CD14-positive monocyte (primary cell): ENCODE measurements at regions not wholly inside any gene's neighbourhood (a gene's known extent, or its start where the extent isn't known, plus 50 kb on each side); places are given as distances from the start of the nearest gene placed in this dataset.

ENCODE experiments used
- DNase-seq, 3 donors: peaks; one replicate each; pipeline ENCODE4 v3.0.0-alpha.2; 2011 to 2022
- H2AFZ ChIP-seq: 2 replicates; pipeline ENCODE4 v1.6.0; 2012; ENCODE audit warnings: mild to moderate bottlenecking, low read depth, low read length, inconsistent platforms; ENCODE audit not compliant: insufficient read depth, poor library complexity, severe bottlenecking
- H3K27ac ChIP-seq, 2 donors: 1 replicate in 1 of 2; 2 replicates in 1 of 2; pipeline ENCODE4 v1.5.1; 2012 to 2013; ENCODE audit warnings: low read length in 2 of 2, control low read depth in 1 of 2, inconsistent platforms in 1 of 2, low read depth in 1 of 2, mild to moderate bottlenecking in 1 of 2
- H3K27me3 ChIP-seq, 2 donors: one replicate each; pipeline versions ENCODE4 v1.6.0 to v1.6.1; 2011 to 2013; ENCODE audit warnings: low read length in 2 of 2; ENCODE audit not compliant: control insufficient read depth in 2 of 2, insufficient read depth in 2 of 2
- H3K36me3 ChIP-seq, 2 donors: replicated peaks in 1 of 2; 1 replicate in 1 of 2; 2 replicates in 1 of 2; pipeline versions ENCODE4 v1.5.1 to v1.6.1; 2012 to 2013; ENCODE audit warnings: low read length in 2 of 2, control low read depth in 1 of 2, inconsistent platforms in 1 of 2, mild to moderate bottlenecking in 1 of 2; ENCODE audit not compliant: insufficient read depth in 2 of 2, control insufficient read depth in 1 of 2
- H3K4me1 ChIP-seq, 2 donors: 1 replicate in 1 of 2; 2 replicates in 1 of 2; pipeline versions ENCODE4 v1.5.1 to v1.6.1; 2012 to 2013; ENCODE audit warnings: low read length in 2 of 2, control low read depth in 1 of 2, inconsistent platforms in 1 of 2, mild to moderate bottlenecking in 1 of 2, moderate library complexity in 1 of 2; ENCODE audit not compliant: insufficient read depth in 2 of 2, control insufficient read depth in 1 of 2
- H3K4me2 ChIP-seq: replicated peaks from 2 replicates; pipeline ENCODE3; 2012; ENCODE audit warnings: low read length, moderate library complexity, mild to moderate bottlenecking; ENCODE audit not compliant: poor library complexity, severe bottlenecking; ENCODE audit errors: extremely low read depth
- H3K4me3 ChIP-seq, 3 experiments: fragments of 200-600 bp in 1 of 3; sonication (generic) in 1 of 3; replicated peaks in 1 of 3; 1 replicate in 2 of 3; 2 replicates in 1 of 3; pipeline ENCODE4 v1.5.1; 2011 to 2013; ENCODE audit warnings: low read length in 3 of 3, mild to moderate bottlenecking in 3 of 3, control low read depth in 2 of 3, low read depth in 2 of 3, inconsistent platforms in 1 of 3, moderate library complexity in 1 of 3
- H3K79me2 ChIP-seq: 2 replicates; pipeline ENCODE4 v1.6.0; 2012; ENCODE audit warnings: mild to moderate bottlenecking, control low read depth, inconsistent platforms, low read length, moderate library complexity; ENCODE audit not compliant: insufficient read depth
- H3K9ac ChIP-seq: 2 replicates; pipeline ENCODE4 v1.6.0; 2017; ENCODE audit warnings: low read length, mild to moderate bottlenecking; ENCODE audit not compliant: insufficient read depth, poor library complexity, severe bottlenecking
- H3K9me3 ChIP-seq, 2 donors: replicated peaks in 1 of 2; 1 replicate in 1 of 2; 2 replicates in 1 of 2; pipeline versions ENCODE4 v1.5.1 to v1.6.1; 2012 to 2013; ENCODE audit warnings: low read length in 2 of 2, control low read depth in 1 of 2; ENCODE audit not compliant: control insufficient read depth in 1 of 2, insufficient read depth in 1 of 2
- H4K20me1 ChIP-seq: 2 replicates; pipeline ENCODE4 v1.6.0; 2012; ENCODE audit warnings: mild to moderate bottlenecking, low read length, control low read depth, moderate library complexity; ENCODE audit not compliant: insufficient read depth
- H3K27ac Mint-ChIP-seq, 7 donors: one replicate each; pipeline ENCODE4 v1.8.0; 2020; ENCODE audit warnings: mild to moderate bottlenecking in 7 of 7, mixed read lengths in 7 of 7, moderate library complexity in 6 of 7, inconsistent platforms in 2 of 7
- H3K27me3 Mint-ChIP-seq, 3 donors: one replicate each; pipeline ENCODE4 v1.8.0; 2021 to 2022; ENCODE audit warnings: low read depth in 3 of 3, mild to moderate bottlenecking in 3 of 3, mixed read lengths in 3 of 3, moderate library complexity in 3 of 3, inconsistent platforms in 1 of 3
- H3K36me3 Mint-ChIP-seq, 2 donors: one replicate each; pipeline ENCODE4 v1.8.0; 2020; ENCODE audit warnings: mixed read lengths in 2 of 2, inconsistent platforms in 1 of 2, mild to moderate bottlenecking in 1 of 2
- H3K4me1 Mint-ChIP-seq: one replicate; pipeline ENCODE4 v1.8.0; 2020; ENCODE audit warnings: mild to moderate bottlenecking, mixed read lengths
- H3K4me3 Mint-ChIP-seq, 2 donors: one replicate each; pipeline ENCODE4 v1.8.0; 2020; ENCODE audit warnings: mild to moderate bottlenecking in 2 of 2, mixed read lengths in 2 of 2, moderate library complexity in 1 of 2
- H3K9me3 Mint-ChIP-seq, 7 donors: one replicate each; pipeline ENCODE4 v1.8.0; 2020 to 2022; ENCODE audit warnings: mixed read lengths in 7 of 7, mild to moderate bottlenecking in 6 of 7, moderate library complexity in 6 of 7, inconsistent platforms in 2 of 7
- WGBS: methylation state at CpG from one replicate; pipeline ENCODE4 v1.1.5; 2013; ENCODE audit warnings: missing lambda C conversion rate; ENCODE audit not compliant: insufficient coverage; 5-methylcytosine and 5-hydroxymethylcytosine counted together
- intact Hi-C, 2 donors: fragments of 100-400 bp; cut with micrococcal nuclease; formaldehyde crosslinking; loops; one replicate each; pipeline versions ENCODE4 v1.15.0 to v1.15.1; 2023
- TF ChIP-seq, protein P1 (sequence below): fragments of 200-600 bp; IDR thresholded peaks from one replicate; pipeline ENCODE4 v1.8.0; 2022; ENCODE audit warnings: antibody characterized with exemption, mild to moderate bottlenecking

DNA sequence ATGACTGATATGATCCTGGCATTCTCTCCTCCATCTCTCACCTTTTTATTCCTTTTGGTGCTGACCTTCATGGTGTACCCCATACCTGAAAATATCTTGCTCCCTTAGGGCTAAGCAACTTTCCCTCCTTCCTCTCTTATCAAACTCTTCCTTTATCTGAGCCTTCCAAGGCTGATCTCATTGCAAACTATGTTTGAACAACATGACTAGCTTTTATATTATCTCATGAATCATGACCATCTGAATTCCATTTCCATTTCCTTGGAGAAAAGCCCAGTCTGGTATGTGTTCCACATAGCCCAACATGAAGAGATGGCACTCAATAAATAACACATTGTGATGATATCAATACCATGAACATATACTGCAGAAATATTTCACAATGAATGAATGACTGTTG lies 111.6 kb downstream of the TSPAN8 start:
- no peak for DNase-seq
- TF ChIP-seq, protein P1, sequence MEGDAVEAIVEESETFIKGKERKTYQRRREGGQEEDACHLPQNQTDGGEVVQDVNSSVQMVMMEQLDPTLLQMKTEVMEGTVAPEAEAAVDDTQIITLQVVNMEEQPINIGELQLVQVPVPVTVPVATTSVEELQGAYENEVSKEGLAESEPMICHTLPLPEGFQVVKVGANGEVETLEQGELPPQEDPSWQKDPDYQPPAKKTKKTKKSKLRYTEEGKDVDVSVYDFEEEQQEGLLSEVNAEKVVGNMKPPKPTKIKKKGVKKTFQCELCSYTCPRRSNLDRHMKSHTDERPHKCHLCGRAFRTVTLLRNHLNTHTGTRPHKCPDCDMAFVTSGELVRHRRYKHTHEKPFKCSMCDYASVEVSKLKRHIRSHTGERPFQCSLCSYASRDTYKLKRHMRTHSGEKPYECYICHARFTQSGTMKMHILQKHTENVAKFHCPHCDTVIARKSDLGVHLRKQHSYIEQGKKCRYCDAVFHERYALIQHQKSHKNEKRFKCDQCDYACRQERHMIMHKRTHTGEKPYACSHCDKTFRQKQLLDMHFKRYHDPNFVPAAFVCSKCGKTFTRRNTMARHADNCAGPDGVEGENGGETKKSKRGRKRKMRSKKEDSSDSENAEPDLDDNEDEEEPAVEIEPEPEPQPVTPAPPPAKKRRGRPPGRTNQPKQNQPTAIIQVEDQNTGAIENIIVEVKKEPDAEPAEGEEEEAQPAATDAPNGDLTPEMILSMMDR = no peak
- Histone ChIP-seq H3K79me2 (no peaks in the 10 kb centered on the region), H3K4me3 (no peak overlapping the region), H3K36me3 (no peaks in the 10 kb centered on the region), H3K27me3 (no peaks in the 10 kb centered on the region), H3K4me1 (no peaks in the 10 kb centered on the region), H3K27ac (no peak overlapping the region), H3K4me2 (no peak overlapping the region), H2AFZ (no peak overlapping the region), H4K20me1 (no peaks in the 10 kb centered on the region), H3K9me3 (peaks cover 4% of the 10 kb centered on the region in 2 donors), H3K9ac (no peak overlapping the region)
- no peaks in the 10 kb centered on the region for H3K36me3 Mint-ChIP-seq
- peaks cover 0 to 11% (median 3%) of the 10 kb centered on the region in 7 donors for H3K9me3 Mint-ChIP-seq
- H3K4me1 Mint-ChIP-seq = no peaks in the 10 kb centered on the region
- no peak overlapping the region for H3K4me3 Mint-ChIP-seq
- H3K27me3 Mint-ChIP-seq = peaks cover 0 to 4% (median 0%) of the 10 kb centered on the region in 3 donors
- no peak overlapping the region for H3K27ac Mint-ChIP-seq
- intact Hi-C loops = no loop called here

DNA sequence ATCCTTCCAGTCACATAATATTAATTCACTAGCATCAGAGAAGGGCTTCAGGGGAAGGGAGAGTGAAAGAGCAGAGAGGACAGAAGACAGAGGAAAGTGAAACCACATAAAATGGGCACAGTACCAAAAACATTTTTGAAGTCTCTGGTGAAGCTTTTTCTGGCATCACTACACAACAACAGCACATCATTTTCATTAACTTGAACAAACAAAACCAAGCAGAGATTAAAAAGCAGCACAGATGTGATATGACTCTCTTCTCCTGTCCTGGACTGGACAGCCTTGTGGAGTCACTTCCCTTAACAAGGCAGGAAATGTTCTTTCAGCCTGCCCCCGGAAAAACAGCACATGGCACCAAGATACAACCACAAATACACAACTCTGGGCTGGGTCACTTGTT lies 112.0 kb downstream of the TSPAN8 start:
- WGBS = 13% methylated on average over 1 of the region's 1 CpG
- no peak for DNase-seq
- peaks cover 0 to 10% (median 3%) of the 10 kb centered on the region in 7 donors for H3K9me3 Mint-ChIP-seq
- H3K4me1 Mint-ChIP-seq = no peaks in the 10 kb centered on the region
- no peak overlapping the region for H3K4me3 Mint-ChIP-seq
- H3K27ac Mint-ChIP-seq = no peak overlapping the region
- no peak overlapping the region for H3K4me3 ChIP-seq
- H2AFZ ChIP-seq = no peak overlapping the region
- no peaks in the 10 kb centered on the region for H3K36me3 Mint-ChIP-seq
- no peak overlapping the region for H3K4me2 ChIP-seq
- H3K36me3 ChIP-seq = no peaks in the 10 kb centered on the region
- H3K4me1 ChIP-seq = no peaks in the 10 kb centered on the region
- intact Hi-C loops = no loop called here
- H3K9me3 ChIP-seq = peaks cover 4% of the 10 kb centered on the region in 2 donors
- no peak overlapping the region for H3K27ac ChIP-seq
- TF ChIP-seq, protein P1 = no peak
- H3K27me3 Mint-ChIP-seq = peaks cover 0 to 4% (median 0%) of the 10 kb centered on the region in 3 donors
- no peaks in the 10 kb centered on the region for H4K20me1 ChIP-seq
- H3K27me3 ChIP-seq = no peaks in the 10 kb centered on the region
- H3K9ac ChIP-seq = no peak overlapping the region
- H3K79me2 ChIP-seq = no peaks in the 10 kb centered on the region
